ENCODE measurements at regions not wholly inside any gene's neighbourhood (a gene's known extent, or its start where the extent isn't known, plus 50 kb on each side); places are given as distances from the start of the nearest gene placed in this dataset.

GRCh38 chr17:5881849-5882248 is 188.3 kb upstream of the WSCD1 start:
- no peak for TF ChIP-seq CTCF (IDR thresholded peaks at IDR 0.05; ENCODE audit: low read depth, low read length, missing control alignments)
- no peaks in the 10 kb centered on the region for H3K36me3 ChIP-seq (replicated peaks)
- no peak overlapping the region for H3K27ac ChIP-seq
- H3K27me3 ChIP-seq (replicated peaks) = no peaks in the 10 kb centered on the region
- no peak for DNase-seq
- in situ Hi-C loops (cut with HindIII; ENCODE audit: low pct_ligation_motif_present, low sequenced_read_pairs) = no loop called here
- no peak overlapping the region for H3K4me3 ChIP-seq (ENCODE audit: low read depth, low read length)

GRCh38 chr17:5883775-5884665 is 186.2 kb upstream of the WSCD1 start:
- in situ Hi-C loops (cut with HindIII; ENCODE audit: low pct_ligation_motif_present, low sequenced_read_pairs) = no loop called here
- Histone ChIP-seq H3K4me3 (ENCODE audit: low read depth, low read length) (no peak overlapping the region), H3K36me3 (replicated peaks) (no peaks in the 10 kb centered on the region), H3K27ac (no peak overlapping the region), H3K27me3 (replicated peaks) (no peaks in the 10 kb centered on the region)
- DNase-seq = no peak
- TF ChIP-seq CTCF (IDR thresholded peaks at IDR 0.05; ENCODE audit: low read depth, low read length, missing control alignments) = no peak

- in situ Hi-C loops (cut with HindIII; ENCODE audit: low pct_ligation_motif_present, low sequenced_read_pairs) = no loop called here
- no peak overlapping the region for H3K4me3 ChIP-seq (ENCODE audit: low read depth, low read length)
- DNase-seq = no peak
- H3K27ac ChIP-seq = no peak overlapping the region
- no peaks in the 10 kb centered on the region for H3K36me3 ChIP-seq (replicated peaks)
- H3K27me3 ChIP-seq (replicated peaks) = no peaks in the 10 kb centered on the region
- TF ChIP-seq CTCF (IDR thresholded peaks at IDR 0.05; ENCODE audit: low read depth, low read length, missing control alignments) = no peak
Measured at GRCh38 chr17:5885336-5885735, 184.8 kb upstream of the WSCD1 start.

- Histone ChIP-seq H3K4me3 (ENCODE audit: low read depth, low read length) (no peak overlapping the region), H3K36me3 (replicated peaks) (no peaks in the 10 kb centered on the region), H3K27me3 (replicated peaks) (no peaks in the 10 kb centered on the region), H3K27ac (no peak overlapping the region)
- in situ Hi-C loops (cut with HindIII; ENCODE audit: low pct_ligation_motif_present, low sequenced_read_pairs) = no loop called here
- DNase-seq = no peak
- TF ChIP-seq CTCF (IDR thresholded peaks at IDR 0.05; ENCODE audit: low read depth, low read length, missing control alignments) = no peak
Measured at GRCh38 chr17:5888811-5889210, 181.4 kb upstream of the WSCD1 start.

GRCh38 chr17:5892921-5893675 is 177.1 kb upstream of the WSCD1 start:
- no peak overlapping the region for H3K4me3 ChIP-seq (ENCODE audit: low read depth, low read length)
- H3K27me3 ChIP-seq (replicated peaks) = no peaks in the 10 kb centered on the region
- no peak for TF ChIP-seq CTCF (IDR thresholded peaks at IDR 0.05; ENCODE audit: low read depth, low read length, missing control alignments)
- H3K27ac ChIP-seq = no peak overlapping the region
- no peaks in the 10 kb centered on the region for H3K36me3 ChIP-seq (replicated peaks)
- in situ Hi-C loops (cut with HindIII; ENCODE audit: low pct_ligation_motif_present, low sequenced_read_pairs) = no loop called here
- no peak for DNase-seq
